ENCODE measurements at regions not wholly inside any gene's neighbourhood (a gene's known extent, or its start where the extent isn't known, plus 50 kb on each side); places are given as distances from the start of the nearest gene placed in this dataset.

DNA sequence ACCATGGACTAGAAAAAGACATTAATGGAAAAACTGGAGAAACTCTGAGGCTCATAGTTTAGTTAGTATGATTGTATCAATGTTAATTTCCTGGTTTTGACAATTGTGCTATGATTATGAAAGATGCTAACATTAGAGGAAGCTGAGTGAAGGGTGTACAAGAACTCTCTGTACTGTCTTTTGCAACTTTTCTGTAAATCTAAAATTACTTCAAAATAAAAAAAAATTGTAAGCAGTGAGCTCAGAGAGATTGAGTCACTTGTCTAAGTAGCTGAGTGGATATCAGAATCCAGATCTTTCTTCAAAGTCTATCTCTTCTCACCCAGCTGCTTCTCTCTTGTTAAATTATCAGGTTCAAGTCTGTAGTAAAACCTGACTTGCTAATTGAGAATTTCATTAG lies 181.1 kb downstream of the PLCE1 start:
- TF ChIP-seq, protein P1, sequence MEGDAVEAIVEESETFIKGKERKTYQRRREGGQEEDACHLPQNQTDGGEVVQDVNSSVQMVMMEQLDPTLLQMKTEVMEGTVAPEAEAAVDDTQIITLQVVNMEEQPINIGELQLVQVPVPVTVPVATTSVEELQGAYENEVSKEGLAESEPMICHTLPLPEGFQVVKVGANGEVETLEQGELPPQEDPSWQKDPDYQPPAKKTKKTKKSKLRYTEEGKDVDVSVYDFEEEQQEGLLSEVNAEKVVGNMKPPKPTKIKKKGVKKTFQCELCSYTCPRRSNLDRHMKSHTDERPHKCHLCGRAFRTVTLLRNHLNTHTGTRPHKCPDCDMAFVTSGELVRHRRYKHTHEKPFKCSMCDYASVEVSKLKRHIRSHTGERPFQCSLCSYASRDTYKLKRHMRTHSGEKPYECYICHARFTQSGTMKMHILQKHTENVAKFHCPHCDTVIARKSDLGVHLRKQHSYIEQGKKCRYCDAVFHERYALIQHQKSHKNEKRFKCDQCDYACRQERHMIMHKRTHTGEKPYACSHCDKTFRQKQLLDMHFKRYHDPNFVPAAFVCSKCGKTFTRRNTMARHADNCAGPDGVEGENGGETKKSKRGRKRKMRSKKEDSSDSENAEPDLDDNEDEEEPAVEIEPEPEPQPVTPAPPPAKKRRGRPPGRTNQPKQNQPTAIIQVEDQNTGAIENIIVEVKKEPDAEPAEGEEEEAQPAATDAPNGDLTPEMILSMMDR (IDR thresholded peaks at IDR 0.05; ENCODE audit: insufficient read depth, low read depth, low read length) = no peak
- no peak for TF ChIP-seq EZH2 (IDR thresholded peaks at IDR 0.05; ENCODE audit: insufficient read depth, low read length)
